ENCODE measurements at regions not wholly inside any gene's neighbourhood (a gene's known extent, or its start where the extent isn't known, plus 50 kb on each side); places are given as distances from the start of the nearest gene placed in this dataset.
"Not testable (repeated sequence)": the region's sequence is repeated elsewhere in the genome, so short reads cannot be mapped to it uniquely, and the experiment has no call there.

- Histone ChIP-seq H3K36me3 (ENCODE audit: control insufficient read depth in 2 of 2, insufficient read depth in 2 of 2, low read length in 1 of 2) (no peaks in the 10 kb centered on the region), H3K4me3 (no peak overlapping the region), H3K27me3 (replicated peaks in 1 of 2; ENCODE audit: control insufficient read depth in 2 of 2, insufficient read depth in 2 of 2, low read length in 1 of 2) (no peaks in the 10 kb centered on the region), H3K27ac (ENCODE audit: control insufficient read depth, insufficient read depth) (no peak overlapping the region), H2AFZ (ENCODE audit: control insufficient read depth, low read depth, low read length) (no peak overlapping the region), H3K4me2 (ENCODE audit: control insufficient read depth, insufficient read depth) (no peak overlapping the region), H3K9me3 (replicated peaks; ENCODE audit: control insufficient read depth, insufficient read depth, low read length) (no peaks in the 10 kb centered on the region), H4K20me1 (ENCODE audit: control insufficient read depth, insufficient read depth) (no peaks in the 10 kb centered on the region), H3K79me2 (ENCODE audit: control insufficient read depth, insufficient read depth, low read length) (no peaks in the 10 kb centered on the region), H3K9ac (ENCODE audit: control insufficient read depth, insufficient read depth, low read length) (no peak overlapping the region), H3K4me1 (ENCODE audit: control insufficient read depth, insufficient read depth, low read length) (no peaks in the 10 kb centered on the region)
- no TSS peak for BruUV-seq (replicated peaks)
- ChIA-PET RAD21 (ENCODE audit: unreplicated experiment) (no interaction called here), CTCF (no interaction called here), POLR2A (no interaction called here), SMC1A (ENCODE audit: uncharacterized antibody, unreplicated experiment) (no interaction called here)
- FAIRE-seq (no peak), ATAC-seq (no peak), DNase-seq (ENCODE audit: low read depth, low spot score) (no peak)
- TF ChIP-seq ZBED1 (IDR thresholded peaks at IDR 0.05; ENCODE audit: borderline replicate concordance) (no peak), TARDBP (IDR thresholded peaks at IDR 0.05; ENCODE audit: borderline replicate concordance) (no peak), NKRF (conservative IDR thresholded peaks at IDR 0.05) (no peak)
- intact Hi-C loops (cut with micrococcal nuclease; ENCODE audit: unreplicated experiment) (no loop called here), in situ Hi-C loops (cut with MboI) (no loop called here)
Observed at GRCh38 chr5:126280846-126281245, 142.4 kb upstream of the GRAMD2B start.

- no peak overlapping the region for H3K27ac ChIP-seq (ENCODE audit: control insufficient read depth, insufficient read depth)
- no peaks in the 10 kb centered on the region for H3K36me3 ChIP-seq (ENCODE audit: control insufficient read depth in 2 of 2, insufficient read depth in 2 of 2, low read length in 1 of 2)
- intact Hi-C loops (cut with micrococcal nuclease; ENCODE audit: unreplicated experiment) (no loop called here), in situ Hi-C loops (cut with MboI) (no loop called here)
- no peak for DNase-seq (ENCODE audit: low read depth, low spot score)
- 20% methylated on average over 6 of the region's 6 CpGs for WGBS (ENCODE audit: insufficient coverage, insufficient replicate concordance, low lambda C conversion rate, missing lambda C conversion rate)
- no TSS peak for BruUV-seq (replicated peaks)
- no peak for FAIRE-seq
- H3K4me1 ChIP-seq (ENCODE audit: control insufficient read depth, insufficient read depth, low read length), result no peaks in the 10 kb centered on the region
- POLR2A ChIA-PET, result no interaction called here
- H3K27me3 ChIP-seq (replicated peaks in 1 of 2; ENCODE audit: control insufficient read depth in 2 of 2, insufficient read depth in 2 of 2, low read length in 1 of 2), result no peaks in the 10 kb centered on the region
- TF ChIP-seq BHLHE40 (IDR thresholded peaks at IDR 0.05; ENCODE audit: borderline replicate concordance in 1 of 2, low read depth in 2 of 2, low read length in 1 of 2) (0 out of 4 replicates have a peak, but pooled peaks of 1 of the 2 experiments have one; percentile 10), SIX5 (IDR thresholded peaks at IDR 0.05; ENCODE audit: low read depth, low read length, severe bottlenecking) (no peak), YY1 (IDR thresholded peaks at IDR 0.05; ENCODE audit: low read depth, low read length) (no peak)
- SMC1A ChIA-PET (ENCODE audit: uncharacterized antibody, unreplicated experiment), result no interaction called here
- CTCF ChIA-PET, result no interaction called here
- H3K9me3 ChIP-seq (replicated peaks; ENCODE audit: control insufficient read depth, insufficient read depth, low read length), result no peaks in the 10 kb centered on the region
- H3K4me2 ChIP-seq (ENCODE audit: control insufficient read depth, insufficient read depth), result no peak overlapping the region
- RAD21 ChIA-PET (ENCODE audit: unreplicated experiment), result no interaction called here
- H4K20me1 ChIP-seq (ENCODE audit: control insufficient read depth, insufficient read depth), result no peaks in the 10 kb centered on the region
- H3K79me2 ChIP-seq (ENCODE audit: control insufficient read depth, insufficient read depth, low read length), result no peaks in the 10 kb centered on the region
- H3K9ac ChIP-seq (ENCODE audit: control insufficient read depth, insufficient read depth, low read length), result no peak overlapping the region
- H2AFZ ChIP-seq (ENCODE audit: control insufficient read depth, low read depth, low read length), result no peak overlapping the region; the same call in 1 of the 2 replicates
- ATAC-seq, result no peak
- no peak overlapping the region for H3K4me3 ChIP-seq
Observed at GRCh38 chr5:126284977-126285696, 138.1 kb upstream of the GRAMD2B start.

GRCh38 chr5:126296121-126296520 is 127.1 kb upstream of the GRAMD2B start:
- H3K79me2 ChIP-seq (ENCODE audit: control insufficient read depth, insufficient read depth, low read length); POLR2A ChIA-PET: not testable (repeated sequence)
- CTCF ChIA-PET, result interaction anchor here (0.6 to 0.7 kb wide), 2 partner anchors 331 to 1572 kb away, joined by 3 read pairs; no protein-coding TSS in a partner anchor

More at GRCh38 chr5:126296121-126296520, 127.1 kb upstream of the GRAMD2B start:
- SMC1A ChIA-PET (ENCODE audit: uncharacterized antibody, unreplicated experiment); DNase-seq (ENCODE audit: low read depth, low spot score); in situ Hi-C loops (cut with MboI); BruUV-seq (replicated peaks); intact Hi-C loops (cut with micrococcal nuclease; ENCODE audit: unreplicated experiment); ATAC-seq; H3K27ac ChIP-seq (ENCODE audit: control insufficient read depth, insufficient read depth); H3K4me1 ChIP-seq (ENCODE audit: control insufficient read depth, insufficient read depth, low read length); RAD21 ChIA-PET (ENCODE audit: unreplicated experiment); H3K4me2 ChIP-seq (ENCODE audit: control insufficient read depth, insufficient read depth); H3K9me3 ChIP-seq (replicated peaks; ENCODE audit: control insufficient read depth, insufficient read depth, low read length); H3K4me3 ChIP-seq; H3K27me3 ChIP-seq (replicated peaks in 1 of 2; ENCODE audit: control insufficient read depth in 2 of 2, insufficient read depth in 2 of 2, low read length in 1 of 2); H4K20me1 ChIP-seq (ENCODE audit: control insufficient read depth, insufficient read depth); FAIRE-seq; H2AFZ ChIP-seq (ENCODE audit: control insufficient read depth, low read depth, low read length); H3K36me3 ChIP-seq (ENCODE audit: control insufficient read depth in 2 of 2, insufficient read depth in 2 of 2, low read length in 1 of 2); H3K9ac ChIP-seq (ENCODE audit: control insufficient read depth, insufficient read depth, low read length): not testable (repeated sequence)
- no CpG with 5 or more reads among the region's 3 CpGs for WGBS (ENCODE audit: insufficient coverage, insufficient replicate concordance, low lambda C conversion rate, missing lambda C conversion rate)

Data from GM12878 (cell line).